Nephron (organoid): ENCODE measurements at regions not wholly inside any gene's neighbourhood (a gene's known extent, or its start where the extent isn't known, plus 50 kb on each side); places are given as distances from the start of the nearest gene placed in this dataset.

Experiments
- H3K27ac Mint-ChIP-seq, 3 experiments: 2 replicates each; pipeline ENCODE4 v1.8.0; 2020; ENCODE audit warnings: mixed read lengths in 3 of 3, mild to moderate bottlenecking in 2 of 3, moderate library complexity in 1 of 3
- H3K27me3 Mint-ChIP-seq: 2 replicates; pipeline ENCODE4 v1.8.0; 2021; ENCODE audit warnings: low read depth, mild to moderate bottlenecking, moderate library complexity, mixed read lengths
- H3K36me3 Mint-ChIP-seq: 2 replicates; pipeline ENCODE4 v1.8.0; 2020; ENCODE audit warnings: low read depth, mixed read lengths
- H3K4me1 Mint-ChIP-seq: 2 replicates; pipeline ENCODE4 v1.8.0; 2020; ENCODE audit warnings: mixed read lengths
- H3K4me3 Mint-ChIP-seq, 3 experiments: 2 replicates each; pipeline ENCODE4 v1.8.0; 2020; ENCODE audit warnings: mild to moderate bottlenecking in 3 of 3, mixed read lengths in 3 of 3, moderate library complexity in 2 of 3
- H3K9me3 Mint-ChIP-seq: 2 replicates; pipeline ENCODE4 v1.8.0; 2020; ENCODE audit warnings: mixed read lengths
- CTCF ChIP-seq, 3 experiments: fragments of 200-600 bp; sonication (generic); IDR thresholded peaks; one replicate each; pipeline ENCODE4 v1.5.0; 2021; ENCODE audit warnings: antibody characterized with exemption in 3 of 3; ENCODE audit not compliant: unreplicated experiment in 3 of 3

GRCh38 chr10:78363190-78363589 lies 329.5 kb downstream of the RPS24 start:
- H3K4me3 Mint-ChIP-seq = no peak overlapping the region
- peaks cover 26% of the 10 kb centered on the region for H3K27me3 Mint-ChIP-seq
- H3K9me3 Mint-ChIP-seq = no peaks in the 10 kb centered on the region
- H3K27ac Mint-ChIP-seq = peak overlapping the region in 2 of 3 experiments; percentile 64 to 72
- H3K36me3 Mint-ChIP-seq = no peaks in the 10 kb centered on the region
- no peak for TF ChIP-seq CTCF (IDR thresholded peaks at IDR 0.05; ENCODE audit: unreplicated experiment in 3 of 3)
- H3K4me1 Mint-ChIP-seq = peaks cover 81% of the 10 kb centered on the region

GRCh38 chr10:78365694-78366093 lies 332.0 kb downstream of the RPS24 start:
- peak overlapping the region in 1 of 3 experiments; percentile 37 for H3K4me3 Mint-ChIP-seq
- H3K9me3 Mint-ChIP-seq = no peaks in the 10 kb centered on the region
- peaks cover 77% of the 10 kb centered on the region for H3K4me1 Mint-ChIP-seq

GRCh38 chr10:78366663-78367411 lies 333.2 kb downstream of the RPS24 start:
- Mint-ChIP-seq H3K27me3 (peaks cover 35% of the 10 kb centered on the region), H3K9me3 (no peaks in the 10 kb centered on the region), H3K36me3 (no peaks in the 10 kb centered on the region), H3K4me3 (peak overlapping the region in 2 of 3 experiments; percentile 26 to 55), H3K27ac (peak overlapping the region; percentile 78 to 96 (median 94)), H3K4me1 (peaks cover 83% of the 10 kb centered on the region)
- TF ChIP-seq CTCF (IDR thresholded peaks at IDR 0.05; ENCODE audit: unreplicated experiment in 3 of 3) = no peak

More at GRCh38 chr10:78365694-78366093, 332.0 kb downstream of the RPS24 start:
- TF ChIP-seq CTCF (IDR thresholded peaks at IDR 0.05; ENCODE audit: unreplicated experiment in 3 of 3) = no peak
- peak overlapping the region; percentile 78 to 96 (median 94) for H3K27ac Mint-ChIP-seq
- peaks cover 33% of the 10 kb centered on the region for H3K27me3 Mint-ChIP-seq
- H3K36me3 Mint-ChIP-seq = no peaks in the 10 kb centered on the region

GRCh38 chr10:78367751-78368150 lies 334.1 kb downstream of the RPS24 start:
- TF ChIP-seq CTCF (IDR thresholded peaks at IDR 0.05; ENCODE audit: unreplicated experiment in 3 of 3) = no peak
- H3K9me3 Mint-ChIP-seq = no peaks in the 10 kb centered on the region
- peak overlapping the region; percentile 78 to 96 (median 94) for H3K27ac Mint-ChIP-seq
- peaks cover 74% of the 10 kb centered on the region for H3K4me1 Mint-ChIP-seq
- no peaks in the 10 kb centered on the region for H3K36me3 Mint-ChIP-seq
- H3K27me3 Mint-ChIP-seq = peaks cover 30% of the 10 kb centered on the region
- H3K4me3 Mint-ChIP-seq = no peak overlapping the region

- H3K9me3 Mint-ChIP-seq = no peaks in the 10 kb centered on the region
- peak overlapping the region in 1 of 3 experiments; percentile 38 for H3K4me3 Mint-ChIP-seq
- peaks cover 60% of the 10 kb centered on the region for H3K4me1 Mint-ChIP-seq
- no peaks in the 10 kb centered on the region for H3K36me3 Mint-ChIP-seq
- peak overlapping the region; percentile 52 to 92 (median 87) for H3K27ac Mint-ChIP-seq
- peaks cover 34% of the 10 kb centered on the region for H3K27me3 Mint-ChIP-seq
- no peak for TF ChIP-seq CTCF (IDR thresholded peaks at IDR 0.05; ENCODE audit: unreplicated experiment in 3 of 3)
These were observed 337.5 kb downstream of the RPS24 start for GRCh38 chr10:78371136-78371535.

- Mint-ChIP-seq H3K27me3 (peaks cover 32% of the 10 kb centered on the region), H3K4me1 (peaks cover 59% of the 10 kb centered on the region), H3K27ac (peak overlapping the region; percentile 41 to 59 (median 49)), H3K36me3 (no peaks in the 10 kb centered on the region), H3K4me3 (no peak overlapping the region), H3K9me3 (no peaks in the 10 kb centered on the region)
- no peak for TF ChIP-seq CTCF (IDR thresholded peaks at IDR 0.05; ENCODE audit: unreplicated experiment in 3 of 3)
These were observed 339.1 kb downstream of the RPS24 start for GRCh38 chr10:78372806-78373205.
